ENCODE measurements at regions not wholly inside any gene's neighbourhood (a gene's known extent, or its start where the extent isn't known, plus 50 kb on each side); places are given as distances from the start of the nearest gene placed in this dataset.
A peak's percentile ranks its signal among the peaks of the same experiment; 100 is the strongest.

- TF ChIP-seq CTCF (IDR thresholded peaks at IDR 0.05; ENCODE audit: control insufficient read depth, extremely low read depth, insufficient read depth), result no peak
- DNase-seq (ENCODE audit: low read depth), result peak; percentile 58
- H3K4me3 ChIP-seq (ENCODE audit: low read depth, low read length), result no peak overlapping the region
Observed at GRCh38 chr4:110798687-110799086, 175.8 kb upstream of the PITX2 start.

GRCh38 chr4:110799211-110799610 lies 176.3 kb upstream of the PITX2 start:
- H3K4me3 ChIP-seq (ENCODE audit: low read depth, low read length), result no peak overlapping the region
- no peak for TF ChIP-seq CTCF (IDR thresholded peaks at IDR 0.05; ENCODE audit: control insufficient read depth, extremely low read depth, insufficient read depth)
- DNase-seq (ENCODE audit: low read depth), result no peak

- TF ChIP-seq CTCF (IDR thresholded peaks at IDR 0.05; ENCODE audit: control insufficient read depth, extremely low read depth, insufficient read depth), result no peak
- DNase-seq (ENCODE audit: low read depth), result no peak
- H3K4me3 ChIP-seq (ENCODE audit: low read depth, low read length), result no peak overlapping the region
Observed at GRCh38 chr4:110801591-110801990, 178.7 kb upstream of the PITX2 start.

DNA sequence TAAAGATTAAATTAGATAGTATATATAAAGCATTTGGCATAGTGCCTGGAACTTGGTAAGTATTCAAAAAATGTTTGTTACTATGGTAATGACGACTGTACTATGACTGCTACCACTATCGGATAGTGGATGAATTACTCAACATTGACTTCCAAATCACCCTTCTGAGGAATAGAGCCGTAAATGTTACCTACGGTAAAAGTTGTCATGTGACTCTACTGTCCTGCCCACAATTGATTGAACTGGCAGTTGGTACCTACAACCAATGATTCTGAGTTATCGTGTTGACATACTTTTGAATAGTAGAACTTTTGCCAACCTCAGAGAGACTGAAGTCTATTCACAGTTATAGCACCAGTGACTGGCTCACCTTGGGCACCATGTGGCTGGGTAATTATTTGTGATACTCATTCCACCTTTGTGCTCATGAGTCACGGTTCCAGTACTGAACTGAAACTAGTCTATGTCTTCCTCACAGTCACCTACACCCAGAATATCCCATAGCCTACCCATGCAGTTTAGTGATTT lies 185.5 kb upstream of the PITX2 start:
- H3K4me3 ChIP-seq (ENCODE audit: low read depth, low read length), result no peak overlapping the region
- no peak for DNase-seq (ENCODE audit: low read depth)
- no peak for TF ChIP-seq CTCF (IDR thresholded peaks at IDR 0.05; ENCODE audit: control insufficient read depth, extremely low read depth, insufficient read depth)

- TF ChIP-seq CTCF (IDR thresholded peaks at IDR 0.05; ENCODE audit: control insufficient read depth, extremely low read depth, insufficient read depth), result no peak
- no peak for DNase-seq (ENCODE audit: low read depth)
Observed at GRCh38 chr4:110815950-110816349, 193.1 kb upstream of the PITX2 start.

DNA sequence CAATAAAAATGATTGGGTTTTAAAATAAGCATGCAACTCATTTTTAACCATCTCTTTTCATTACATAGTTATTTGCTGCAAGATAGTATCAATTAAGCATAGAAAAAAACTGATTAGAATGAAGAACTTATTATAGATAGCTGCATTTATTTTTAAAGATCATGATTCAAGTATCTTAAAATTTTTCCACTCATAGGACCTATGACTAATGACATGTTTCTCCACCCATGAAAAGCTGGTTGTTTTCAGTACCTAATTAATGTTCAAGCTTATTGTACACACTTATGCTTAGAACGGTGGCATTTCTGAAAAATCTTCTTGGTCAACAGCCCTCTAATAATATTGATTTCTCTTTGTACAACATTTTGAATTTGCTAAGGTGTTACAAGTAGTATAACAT lies 193.5 kb upstream of the PITX2 start:
- DNase-seq (ENCODE audit: low read depth), result no peak
- TF ChIP-seq CTCF (IDR thresholded peaks at IDR 0.05; ENCODE audit: control insufficient read depth, extremely low read depth, insufficient read depth), result no peak
- H3K4me3 ChIP-seq (ENCODE audit: low read depth, low read length), result no peak overlapping the region

More at GRCh38 chr4:110815950-110816349, 193.1 kb upstream of the PITX2 start:
- no peak overlapping the region for H3K4me3 ChIP-seq (ENCODE audit: low read depth, low read length)

DNA sequence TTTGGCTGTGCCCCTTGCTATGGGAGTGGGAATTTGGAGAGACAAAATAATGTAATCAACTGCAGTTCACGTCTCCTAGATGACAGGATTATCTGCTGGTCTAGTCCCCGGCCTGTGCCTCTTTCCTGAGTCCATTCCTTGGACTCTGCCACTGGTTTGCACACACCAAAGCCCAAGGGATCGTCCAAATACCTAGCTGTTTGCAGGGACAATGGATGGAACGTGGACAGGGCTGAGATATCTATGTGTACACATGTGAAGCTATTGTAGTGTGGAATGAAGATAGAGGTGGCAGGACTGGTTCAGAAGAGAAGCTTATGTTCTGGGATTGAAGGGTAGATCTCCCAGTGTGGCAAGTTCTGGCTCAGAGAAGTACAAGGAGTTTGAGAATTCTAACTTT lies 198.3 kb upstream of the PITX2 start:
- DNase-seq (ENCODE audit: low read depth), result no peak
- H3K4me3 ChIP-seq (ENCODE audit: low read depth, low read length), result no peak overlapping the region
- no peak for TF ChIP-seq CTCF (IDR thresholded peaks at IDR 0.05; ENCODE audit: control insufficient read depth, extremely low read depth, insufficient read depth)
